Nephron (organoid): ENCODE measurements at regions not wholly inside any gene's neighbourhood (a gene's known extent, or its start where the extent isn't known, plus 50 kb on each side); places are given as distances from the start of the nearest gene placed in this dataset.
"Not testable (repeated sequence)": the region's sequence is repeated elsewhere in the genome, so short reads cannot be mapped to it uniquely, and the experiment has no call there.

ENCODE experiments used
- H3K27ac Mint-ChIP-seq, 3 experiments: 2 replicates each; pipeline ENCODE4 v1.8.0; 2020; ENCODE audit warnings: mixed read lengths in 3 of 3, mild to moderate bottlenecking in 2 of 3, moderate library complexity in 1 of 3
- H3K27me3 Mint-ChIP-seq: 2 replicates; pipeline ENCODE4 v1.8.0; 2021; ENCODE audit warnings: low read depth, mild to moderate bottlenecking, moderate library complexity, mixed read lengths
- H3K36me3 Mint-ChIP-seq: 2 replicates; pipeline ENCODE4 v1.8.0; 2020; ENCODE audit warnings: low read depth, mixed read lengths
- H3K4me1 Mint-ChIP-seq: 2 replicates; pipeline ENCODE4 v1.8.0; 2020; ENCODE audit warnings: mixed read lengths
- H3K4me3 Mint-ChIP-seq, 3 experiments: 2 replicates each; pipeline ENCODE4 v1.8.0; 2020; ENCODE audit warnings: mild to moderate bottlenecking in 3 of 3, mixed read lengths in 3 of 3, moderate library complexity in 2 of 3
- H3K9me3 Mint-ChIP-seq: 2 replicates; pipeline ENCODE4 v1.8.0; 2020; ENCODE audit warnings: mixed read lengths
- TF ChIP-seq, protein P1 (sequence below), 3 experiments: fragments of 200-600 bp; sonication (generic); IDR thresholded peaks; one replicate each; pipeline ENCODE4 v1.5.0; 2021; ENCODE audit warnings: antibody characterized with exemption in 3 of 3; ENCODE audit not compliant: unreplicated experiment in 3 of 3

GRCh38 chr6:97497713-97498331 lies 214.8 kb upstream of the MMS22L start:
- no peak overlapping the region for H3K4me3 Mint-ChIP-seq
- TF ChIP-seq, protein P1, sequence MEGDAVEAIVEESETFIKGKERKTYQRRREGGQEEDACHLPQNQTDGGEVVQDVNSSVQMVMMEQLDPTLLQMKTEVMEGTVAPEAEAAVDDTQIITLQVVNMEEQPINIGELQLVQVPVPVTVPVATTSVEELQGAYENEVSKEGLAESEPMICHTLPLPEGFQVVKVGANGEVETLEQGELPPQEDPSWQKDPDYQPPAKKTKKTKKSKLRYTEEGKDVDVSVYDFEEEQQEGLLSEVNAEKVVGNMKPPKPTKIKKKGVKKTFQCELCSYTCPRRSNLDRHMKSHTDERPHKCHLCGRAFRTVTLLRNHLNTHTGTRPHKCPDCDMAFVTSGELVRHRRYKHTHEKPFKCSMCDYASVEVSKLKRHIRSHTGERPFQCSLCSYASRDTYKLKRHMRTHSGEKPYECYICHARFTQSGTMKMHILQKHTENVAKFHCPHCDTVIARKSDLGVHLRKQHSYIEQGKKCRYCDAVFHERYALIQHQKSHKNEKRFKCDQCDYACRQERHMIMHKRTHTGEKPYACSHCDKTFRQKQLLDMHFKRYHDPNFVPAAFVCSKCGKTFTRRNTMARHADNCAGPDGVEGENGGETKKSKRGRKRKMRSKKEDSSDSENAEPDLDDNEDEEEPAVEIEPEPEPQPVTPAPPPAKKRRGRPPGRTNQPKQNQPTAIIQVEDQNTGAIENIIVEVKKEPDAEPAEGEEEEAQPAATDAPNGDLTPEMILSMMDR (IDR thresholded peaks at IDR 0.05; ENCODE audit: unreplicated experiment in 3 of 3), result peak; percentile 84 to 91 (median 89)
- no peaks in the 10 kb centered on the region for H3K4me1 Mint-ChIP-seq
- H3K9me3 Mint-ChIP-seq, result no peaks in the 10 kb centered on the region
- peaks cover 10% of the 10 kb centered on the region for H3K27me3 Mint-ChIP-seq
- H3K27ac Mint-ChIP-seq, result no peak overlapping the region
- no peaks in the 10 kb centered on the region for H3K36me3 Mint-ChIP-seq

- H3K4me3 Mint-ChIP-seq, result no peak overlapping the region
- no peaks in the 10 kb centered on the region for H3K9me3 Mint-ChIP-seq
- H3K27ac Mint-ChIP-seq, result no peak overlapping the region
- no peaks in the 10 kb centered on the region for H3K4me1 Mint-ChIP-seq
- no peaks in the 10 kb centered on the region for H3K36me3 Mint-ChIP-seq
- peaks cover 15% of the 10 kb centered on the region for H3K27me3 Mint-ChIP-seq
- TF ChIP-seq, protein P1 (IDR thresholded peaks at IDR 0.05; ENCODE audit: unreplicated experiment in 3 of 3), result no peak
These were observed 218.8 kb upstream of the MMS22L start for GRCh38 chr6:97501853-97502252.

DNA sequence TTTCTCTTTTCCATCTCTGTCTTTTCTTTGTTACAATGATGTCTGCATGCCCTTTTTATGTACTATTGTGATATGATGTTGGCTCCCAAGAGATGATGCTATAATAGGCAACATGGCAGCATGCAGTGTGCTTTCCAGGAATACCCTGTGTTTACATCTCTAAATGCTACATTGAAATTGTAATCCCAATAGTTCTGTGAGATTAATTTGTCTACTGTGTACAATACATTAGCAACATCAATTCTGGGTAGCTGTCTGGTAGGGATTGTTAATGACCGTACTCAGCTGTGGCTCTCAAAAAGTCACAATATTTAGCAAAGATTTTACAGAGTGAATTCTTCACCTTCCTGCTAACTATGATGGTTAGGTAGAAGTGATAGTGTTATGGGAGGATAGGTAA lies 225.6 kb upstream of the MMS22L start:
- no peaks in the 10 kb centered on the region for H3K4me1 Mint-ChIP-seq
- no peak overlapping the region for H3K27ac Mint-ChIP-seq
- TF ChIP-seq, protein P1 (IDR thresholded peaks at IDR 0.05; ENCODE audit: unreplicated experiment in 3 of 3), result no peak
- no peaks in the 10 kb centered on the region for H3K36me3 Mint-ChIP-seq
- H3K27me3 Mint-ChIP-seq, result no peaks in the 10 kb centered on the region
- H3K4me3 Mint-ChIP-seq, result no peak overlapping the region
- H3K9me3 Mint-ChIP-seq, result no peaks in the 10 kb centered on the region

- not testable (repeated sequence) for H3K27me3 Mint-ChIP-seq, H3K4me3 Mint-ChIP-seq, H3K36me3 Mint-ChIP-seq, H3K4me1 Mint-ChIP-seq, H3K27ac Mint-ChIP-seq
- H3K9me3 Mint-ChIP-seq, result peaks cover 10% of the 10 kb centered on the region
These were observed 230.2 kb upstream of the MMS22L start for GRCh38 chr6:97513260-97513659.

DNA sequence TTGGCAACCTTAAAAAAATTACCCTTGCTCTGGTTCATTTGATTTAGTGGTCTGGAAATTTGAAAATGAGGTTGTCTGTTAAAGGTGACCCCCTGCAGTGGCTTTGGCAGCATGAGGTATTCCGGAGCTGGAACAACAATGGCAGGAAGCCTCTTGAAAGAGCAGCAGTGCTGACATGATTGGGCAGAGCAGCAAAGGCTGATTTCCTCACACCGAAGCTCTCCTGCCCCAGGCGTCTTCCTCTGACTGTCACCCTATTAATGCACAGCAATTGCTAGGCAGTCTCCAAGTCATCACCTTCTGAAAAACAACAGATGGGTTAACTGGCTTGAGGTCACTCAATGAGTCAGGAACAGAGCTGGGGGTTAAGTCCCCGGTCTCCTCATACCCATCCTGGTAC lies 241.8 kb upstream of the MMS22L start:
- Mint-ChIP-seq H3K4me3 (no peak overlapping the region), H3K4me1 (no peaks in the 10 kb centered on the region), H3K36me3 (no peaks in the 10 kb centered on the region), H3K9me3 (peaks cover 2% of the 10 kb centered on the region), H3K27ac (no peak overlapping the region), H3K27me3 (no peaks in the 10 kb centered on the region)
- TF ChIP-seq, protein P1 (IDR thresholded peaks at IDR 0.05; ENCODE audit: unreplicated experiment in 3 of 3), result no peak

DNA sequence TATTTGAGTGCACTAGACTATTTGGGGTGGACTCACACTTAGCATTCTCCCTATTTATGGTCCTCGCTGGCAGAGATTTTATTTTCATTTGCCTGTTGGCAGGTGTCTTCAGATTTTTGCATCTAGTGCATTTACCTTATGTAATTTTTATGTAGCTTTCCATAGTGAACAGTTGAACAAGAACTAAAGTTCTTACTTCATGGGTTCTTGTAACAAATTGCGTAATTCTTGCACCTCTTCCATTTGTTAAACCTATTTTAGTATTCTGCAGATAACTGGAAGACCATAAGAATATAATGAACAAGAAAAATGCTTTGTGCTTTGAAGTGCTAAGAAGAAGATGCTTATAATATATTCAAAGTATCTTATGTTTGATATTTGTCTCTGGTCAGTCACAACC lies 252.8 kb upstream of the MMS22L start:
- H3K9me3 Mint-ChIP-seq, result no peaks in the 10 kb centered on the region
- no peak overlapping the region for H3K27ac Mint-ChIP-seq
- H3K4me3 Mint-ChIP-seq, result no peak overlapping the region
- no peaks in the 10 kb centered on the region for H3K36me3 Mint-ChIP-seq
- H3K4me1 Mint-ChIP-seq, result no peaks in the 10 kb centered on the region
- no peaks in the 10 kb centered on the region for H3K27me3 Mint-ChIP-seq
- TF ChIP-seq, protein P1 (IDR thresholded peaks at IDR 0.05; ENCODE audit: unreplicated experiment in 3 of 3), result no peak
